ENCODE measurements at regions not wholly inside any gene's neighbourhood (a gene's known extent, or its start where the extent isn't known, plus 50 kb on each side); places are given as distances from the start of the nearest gene placed in this dataset.

DNA sequence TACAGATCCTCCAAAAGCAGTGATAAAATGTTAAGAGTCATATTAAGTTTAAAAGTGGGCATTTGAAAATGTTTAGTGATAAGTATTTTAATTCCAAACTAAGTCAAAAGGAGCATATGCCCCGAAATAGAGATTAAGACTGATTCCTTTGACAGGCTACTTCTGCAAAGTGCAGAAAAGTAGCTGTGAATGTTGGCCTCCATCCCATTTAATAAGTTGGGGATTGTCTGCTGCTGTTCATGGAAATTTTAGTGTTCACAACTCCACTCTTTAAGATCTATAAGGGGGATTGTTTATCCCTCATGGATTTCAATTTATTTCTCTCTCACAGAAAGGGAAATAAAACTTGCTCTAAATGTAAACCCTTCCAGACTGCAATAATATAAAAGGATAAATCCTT, 278.3 kb downstream of the KCTD12 start:
- CTCF ChIA-PET, result no interaction called here
- BruUV-seq (replicated peaks), result no TSS peak

DNA sequence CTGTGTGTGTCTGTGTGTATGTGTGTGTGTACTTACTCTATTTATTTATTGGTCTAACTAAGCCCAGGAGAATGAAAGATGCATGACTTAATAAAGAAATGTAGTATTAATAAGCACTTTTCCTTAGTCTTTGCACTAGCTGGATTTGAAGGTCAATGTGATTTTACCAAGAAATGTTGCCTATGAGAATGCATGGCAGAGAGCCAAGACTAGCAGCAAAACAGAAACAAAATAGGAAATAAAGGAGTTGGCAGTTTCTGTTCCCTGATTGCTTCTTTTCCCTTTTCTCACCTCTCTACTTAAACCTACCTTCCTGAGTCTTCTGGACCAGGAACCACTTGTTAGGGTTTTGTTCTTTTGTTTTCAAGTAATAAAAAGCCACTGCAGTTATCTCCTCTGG, 286.1 kb downstream of the KCTD12 start:
- H3K9me2 ChIP-seq (ENCODE audit: insufficient read depth), result no peaks in the 10 kb centered on the region
- H3K4me2 ChIP-seq, result no peak overlapping the region
- TF ChIP-seq, protein P1, sequence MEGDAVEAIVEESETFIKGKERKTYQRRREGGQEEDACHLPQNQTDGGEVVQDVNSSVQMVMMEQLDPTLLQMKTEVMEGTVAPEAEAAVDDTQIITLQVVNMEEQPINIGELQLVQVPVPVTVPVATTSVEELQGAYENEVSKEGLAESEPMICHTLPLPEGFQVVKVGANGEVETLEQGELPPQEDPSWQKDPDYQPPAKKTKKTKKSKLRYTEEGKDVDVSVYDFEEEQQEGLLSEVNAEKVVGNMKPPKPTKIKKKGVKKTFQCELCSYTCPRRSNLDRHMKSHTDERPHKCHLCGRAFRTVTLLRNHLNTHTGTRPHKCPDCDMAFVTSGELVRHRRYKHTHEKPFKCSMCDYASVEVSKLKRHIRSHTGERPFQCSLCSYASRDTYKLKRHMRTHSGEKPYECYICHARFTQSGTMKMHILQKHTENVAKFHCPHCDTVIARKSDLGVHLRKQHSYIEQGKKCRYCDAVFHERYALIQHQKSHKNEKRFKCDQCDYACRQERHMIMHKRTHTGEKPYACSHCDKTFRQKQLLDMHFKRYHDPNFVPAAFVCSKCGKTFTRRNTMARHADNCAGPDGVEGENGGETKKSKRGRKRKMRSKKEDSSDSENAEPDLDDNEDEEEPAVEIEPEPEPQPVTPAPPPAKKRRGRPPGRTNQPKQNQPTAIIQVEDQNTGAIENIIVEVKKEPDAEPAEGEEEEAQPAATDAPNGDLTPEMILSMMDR (conservative IDR thresholded peaks at IDR 0.05), result no peak
- TF ChIP-seq EZH2 (IDR thresholded peaks at IDR 0.05; ENCODE audit: low read depth), result no peak
- no peaks in the 10 kb centered on the region for H3K4me1 ChIP-seq (replicated peaks; ENCODE audit: insufficient read depth)
- H3K27ac ChIP-seq, result no peak overlapping the region
- H3K36me3 ChIP-seq (ENCODE audit: low read depth), result no peaks in the 10 kb centered on the region
- H3K4me3 ChIP-seq, result no peak overlapping the region
- no peaks in the 10 kb centered on the region for H3K27me3 ChIP-seq (ENCODE audit: insufficient read depth, low read depth)
- intact Hi-C loops (cut with micrococcal nuclease; ENCODE audit: unreplicated experiment), result no loop called here
- no peak overlapping the region for H2AFZ ChIP-seq
- no TSS peak for BruUV-seq (replicated peaks)
- CTCF ChIA-PET, result no interaction called here
- DNase-seq, result no peak
- H3K79me2 ChIP-seq (ENCODE audit: low read depth), result no peaks in the 10 kb centered on the region
- POLR2A ChIA-PET (ENCODE audit: unreplicated experiment), result no interaction called here
- no peaks in the 10 kb centered on the region; the same call in 1 of the 2 replicates for H4K20me1 ChIP-seq (ENCODE audit: insufficient read depth)
- no peaks in the 10 kb centered on the region for H3F3A ChIP-seq (ENCODE audit: insufficient read depth, low read depth)
- no peaks in the 10 kb centered on the region for H3K9me3 ChIP-seq (ENCODE audit: insufficient read depth, low read depth)

More for the DNA sequence above, 278.3 kb downstream of the KCTD12 start:
- H4K20me1 ChIP-seq (ENCODE audit: insufficient read depth), result no peaks in the 10 kb centered on the region
- POLR2A ChIA-PET (ENCODE audit: unreplicated experiment), result no interaction called here
- intact Hi-C loops (cut with micrococcal nuclease; ENCODE audit: unreplicated experiment), result no loop called here
- no peak overlapping the region for H2AFZ ChIP-seq
- H3K4me1 ChIP-seq (replicated peaks; ENCODE audit: insufficient read depth), result no peaks in the 10 kb centered on the region
- H3K27me3 ChIP-seq (ENCODE audit: insufficient read depth, low read depth), result no peaks in the 10 kb centered on the region
- no peak for DNase-seq
- no peaks in the 10 kb centered on the region for H3K36me3 ChIP-seq (ENCODE audit: low read depth)
- TF ChIP-seq, protein P1 (conservative IDR thresholded peaks at IDR 0.05), result no peak
- no peak for TF ChIP-seq EZH2 (IDR thresholded peaks at IDR 0.05; ENCODE audit: low read depth)
- no peaks in the 10 kb centered on the region for H3K79me2 ChIP-seq (ENCODE audit: low read depth)
- no peaks in the 10 kb centered on the region for H3F3A ChIP-seq (ENCODE audit: insufficient read depth, low read depth)
- no peak overlapping the region for H3K4me3 ChIP-seq
- no peak overlapping the region for H3K4me2 ChIP-seq
- H3K27ac ChIP-seq, result no peak overlapping the region
- H3K9me2 ChIP-seq (ENCODE audit: insufficient read depth), result no peaks in the 10 kb centered on the region
- no peaks in the 10 kb centered on the region for H3K9me3 ChIP-seq (ENCODE audit: insufficient read depth, low read depth)

DNA sequence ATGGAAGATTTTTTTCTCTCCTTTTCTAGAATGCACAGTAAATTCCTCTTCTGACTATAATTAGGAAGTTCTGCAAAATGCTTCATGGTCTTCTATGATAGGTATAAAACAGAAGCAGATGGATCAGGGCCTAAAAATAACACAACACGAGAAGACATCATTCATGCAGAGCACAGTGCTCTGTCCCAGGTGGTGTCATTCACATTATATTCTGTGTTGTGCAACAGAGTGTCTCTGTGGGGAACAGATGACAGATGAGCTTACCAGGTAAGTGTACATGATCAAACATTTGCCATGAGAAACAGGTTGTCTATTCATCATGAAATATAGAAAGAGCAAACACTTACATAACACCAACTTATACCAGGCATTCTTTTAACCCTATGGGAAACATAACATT, 288.3 kb downstream of the KCTD12 start:
- Histone ChIP-seq H3K9me3 (ENCODE audit: insufficient read depth, low read depth) (peaks cover 3% of the 10 kb centered on the region; the same call in 1 of the 2 replicates), H3K9me2 (ENCODE audit: insufficient read depth) (no peaks in the 10 kb centered on the region), H3K4me1 (replicated peaks; ENCODE audit: insufficient read depth) (no peaks in the 10 kb centered on the region), H3F3A (ENCODE audit: insufficient read depth, low read depth) (no peaks in the 10 kb centered on the region), H3K79me2 (ENCODE audit: low read depth) (no peaks in the 10 kb centered on the region), H3K4me3 (no peak overlapping the region), H3K36me3 (ENCODE audit: low read depth) (no peaks in the 10 kb centered on the region), H4K20me1 (ENCODE audit: insufficient read depth) (no peaks in the 10 kb centered on the region; the same call in 1 of the 2 replicates), H2AFZ (no peak overlapping the region), H3K27ac (no peak overlapping the region), H3K4me2 (no peak overlapping the region), H3K27me3 (ENCODE audit: insufficient read depth, low read depth) (no peaks in the 10 kb centered on the region)
- no peak for TF ChIP-seq EZH2 (IDR thresholded peaks at IDR 0.05; ENCODE audit: low read depth)
- TF ChIP-seq, protein P1 (conservative IDR thresholded peaks at IDR 0.05), result no peak
- no TSS peak for BruUV-seq (replicated peaks)
- CTCF ChIA-PET, result no interaction called here
- intact Hi-C loops (cut with micrococcal nuclease; ENCODE audit: unreplicated experiment), result no loop called here
- DNase-seq, result no peak
- POLR2A ChIA-PET (ENCODE audit: unreplicated experiment), result no interaction called here
